H7 (cell line): ENCODE measurements at regions not wholly inside any gene's neighbourhood (a gene's known extent, or its start where the extent isn't known, plus 50 kb on each side); places are given as distances from the start of the nearest gene placed in this dataset.

Source experiments
- DNase-seq: peaks from one replicate; pipeline ENCODE4 v3.0.0; 2012
- H3K27me3 ChIP-seq: 2 replicates; pipeline ENCODE4 v1.6.0; 2011; ENCODE audit warnings: mild to moderate bottlenecking, low read length; ENCODE audit not compliant: control insufficient read depth, insufficient read depth
- H3K36me3 ChIP-seq: replicated peaks from 2 replicates; pipeline ENCODE4 v1.5.1; 2011; ENCODE audit warnings: low read length; ENCODE audit not compliant: control insufficient read depth, insufficient read depth
- H3K4me3 ChIP-seq: 2 replicates; pipeline ENCODE4 v1.5.1; 2011; ENCODE audit warnings: low read depth, mild to moderate bottlenecking, control low read depth, low read length, moderate library complexity; ENCODE audit not compliant: insufficient read depth

DNA sequence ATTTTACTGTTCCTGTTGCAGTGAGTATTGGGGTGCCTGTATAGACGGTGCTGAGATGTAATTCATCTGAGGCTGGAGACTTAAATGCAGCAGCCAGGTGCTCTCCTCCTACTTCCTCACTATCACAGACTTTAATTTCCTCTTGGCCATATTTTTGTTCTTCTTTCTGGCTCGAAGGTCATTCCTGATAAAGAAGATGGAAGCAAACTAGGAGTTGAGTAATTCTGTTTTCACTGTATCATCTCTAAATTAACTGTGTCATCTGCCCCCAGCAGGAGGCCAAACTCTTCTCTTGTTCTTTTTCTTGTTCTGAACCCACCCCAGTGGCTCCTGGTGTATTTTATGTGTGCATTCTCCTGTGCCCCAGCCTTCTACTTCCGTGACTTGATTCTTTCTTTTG is 141.7 kb upstream of the ARHGAP5 start:
- no peak overlapping the region for H3K4me3 ChIP-seq
- no peak for DNase-seq
- H3K27me3 ChIP-seq = no peaks in the 10 kb centered on the region; the same call in none of the 2 replicates
- H3K36me3 ChIP-seq = no peaks in the 10 kb centered on the region

DNA sequence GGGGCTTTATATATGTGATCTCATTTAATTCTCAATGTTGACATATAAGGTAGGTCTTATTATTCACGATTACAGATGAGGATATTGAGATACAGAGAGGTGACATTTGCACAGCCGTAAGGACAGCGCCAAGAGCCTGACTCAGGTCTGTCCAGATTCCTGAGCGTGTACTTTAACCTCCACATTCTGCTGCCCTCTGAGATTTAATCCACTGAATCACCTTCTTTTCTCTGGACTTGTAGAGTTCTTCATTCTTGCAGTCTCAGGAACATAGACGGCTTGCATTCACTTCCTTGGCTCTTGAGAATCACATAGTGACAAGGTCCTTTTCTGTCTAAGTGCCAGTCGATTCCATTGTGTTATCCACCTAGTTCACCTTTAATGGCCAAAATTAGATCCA is 141.0 kb upstream of the ARHGAP5 start:
- Histone ChIP-seq H3K4me3 (no peak overlapping the region), H3K36me3 (no peaks in the 10 kb centered on the region), H3K27me3 (no peaks in the 10 kb centered on the region; the same call in none of the 2 replicates)
- DNase-seq = no peak

DNA sequence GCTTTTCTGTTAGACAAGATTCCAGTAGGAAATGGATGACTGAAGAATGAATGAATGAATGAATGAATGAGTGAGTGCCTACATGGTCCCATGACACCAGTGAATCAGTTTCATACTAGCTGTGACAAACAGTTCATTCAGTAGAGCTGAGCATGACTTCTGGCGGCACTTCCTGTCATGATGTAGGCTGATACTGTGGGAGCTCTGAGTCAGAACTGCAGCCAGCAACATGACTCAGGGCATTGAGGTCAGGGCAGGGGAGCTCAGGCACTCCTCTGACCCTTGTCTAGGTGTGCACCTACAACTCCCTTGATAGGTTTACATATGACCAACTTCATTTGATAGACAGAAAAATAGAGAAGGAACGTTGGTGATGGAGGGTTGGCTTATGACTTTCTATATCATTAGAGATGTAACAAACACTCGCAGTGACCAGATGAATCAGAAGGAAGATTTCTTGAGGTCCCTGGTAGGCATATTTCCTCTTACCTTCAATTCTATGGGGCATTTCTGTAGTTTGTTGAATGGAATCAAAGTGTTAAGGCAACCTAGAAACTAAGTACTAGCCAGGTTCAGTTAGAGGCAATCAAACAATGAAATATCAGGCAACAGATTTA is 139.3 kb upstream of the ARHGAP5 start:
- Histone ChIP-seq H3K27me3 (no peaks in the 10 kb centered on the region; the same call in none of the 2 replicates), H3K36me3 (no peaks in the 10 kb centered on the region), H3K4me3 (no peak overlapping the region)
- no peak for DNase-seq

DNA sequence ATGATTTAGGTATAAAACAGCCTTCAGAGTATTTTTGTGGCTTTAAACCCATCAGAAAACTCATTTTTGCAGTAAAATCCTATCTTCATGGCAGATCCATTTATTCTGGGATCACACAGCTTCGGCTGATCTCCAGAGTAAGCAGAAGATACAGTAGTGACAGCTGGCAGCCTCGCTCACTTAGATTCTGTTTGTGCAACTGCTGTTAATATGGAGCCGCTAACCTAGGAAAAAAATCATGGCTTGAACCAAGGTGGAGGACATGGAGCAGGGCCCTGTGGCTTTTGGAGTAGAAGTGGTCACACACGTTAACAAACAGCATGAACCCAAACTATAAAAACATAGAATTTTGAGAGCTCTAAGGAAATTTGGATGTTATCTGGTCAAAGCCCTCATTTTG is 137.2 kb upstream of the ARHGAP5 start:
- no peak overlapping the region for H3K4me3 ChIP-seq
- no peaks in the 10 kb centered on the region for H3K36me3 ChIP-seq
- H3K27me3 ChIP-seq = no peaks in the 10 kb centered on the region; the same call in none of the 2 replicates
- DNase-seq = no peak

DNA sequence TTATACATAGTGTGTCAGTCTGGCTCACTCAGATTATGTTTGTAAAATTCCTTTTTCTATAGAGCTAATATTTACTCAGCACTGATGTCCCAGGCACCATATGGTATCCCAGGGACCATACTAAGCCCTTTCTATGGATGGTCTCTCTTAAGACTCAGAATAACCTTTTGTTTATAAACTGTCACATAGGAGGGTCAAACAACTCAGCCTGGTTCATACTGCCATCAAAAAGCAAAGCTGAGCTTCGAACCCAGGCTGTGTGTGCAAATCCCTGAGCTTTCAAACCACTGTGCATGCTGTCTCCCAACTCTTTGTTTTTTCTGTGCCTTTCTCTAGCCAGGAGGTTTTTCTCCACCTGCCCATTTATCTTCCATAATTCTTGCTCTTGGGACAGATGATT is 135.6 kb upstream of the ARHGAP5 start:
- Histone ChIP-seq H3K36me3 (no peaks in the 10 kb centered on the region), H3K4me3 (no peak overlapping the region), H3K27me3 (no peaks in the 10 kb centered on the region)
- DNase-seq = no peak

DNA sequence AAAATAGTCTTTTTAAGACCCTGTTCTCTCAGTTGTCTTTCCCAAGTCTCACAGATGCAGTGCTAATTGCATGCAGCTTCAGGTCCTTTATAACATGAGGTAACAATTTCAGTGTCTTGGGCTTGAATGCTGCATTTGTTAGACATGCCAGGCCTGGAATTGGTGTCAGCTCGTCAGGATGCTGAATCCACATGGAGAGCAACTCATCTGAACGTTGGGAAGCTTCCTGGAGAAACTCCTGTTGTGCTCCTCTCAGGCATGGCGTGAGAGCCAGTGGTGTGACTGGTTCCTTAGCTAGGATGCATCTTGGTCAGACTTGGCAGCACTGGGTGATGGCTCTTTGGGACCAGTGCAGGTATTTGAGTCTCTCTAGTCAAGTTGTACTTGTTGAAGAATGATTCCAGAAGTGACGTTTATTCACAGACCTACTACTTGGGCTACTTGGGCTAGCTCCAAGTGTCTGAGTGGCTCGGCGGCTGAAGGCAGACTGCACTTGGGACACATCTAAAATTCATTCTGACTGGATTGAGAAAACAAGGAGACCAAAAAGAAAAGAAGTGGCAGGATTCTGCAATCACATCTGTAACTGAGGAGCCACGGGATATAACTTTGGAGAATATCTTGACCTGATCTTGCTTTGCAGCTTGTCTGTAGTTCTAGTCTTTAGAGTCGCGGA is 134.8 kb upstream of the ARHGAP5 start:
- no peak for DNase-seq
- H3K36me3 ChIP-seq = no peaks in the 10 kb centered on the region
- no peaks in the 10 kb centered on the region for H3K27me3 ChIP-seq
- no peak overlapping the region for H3K4me3 ChIP-seq

DNA sequence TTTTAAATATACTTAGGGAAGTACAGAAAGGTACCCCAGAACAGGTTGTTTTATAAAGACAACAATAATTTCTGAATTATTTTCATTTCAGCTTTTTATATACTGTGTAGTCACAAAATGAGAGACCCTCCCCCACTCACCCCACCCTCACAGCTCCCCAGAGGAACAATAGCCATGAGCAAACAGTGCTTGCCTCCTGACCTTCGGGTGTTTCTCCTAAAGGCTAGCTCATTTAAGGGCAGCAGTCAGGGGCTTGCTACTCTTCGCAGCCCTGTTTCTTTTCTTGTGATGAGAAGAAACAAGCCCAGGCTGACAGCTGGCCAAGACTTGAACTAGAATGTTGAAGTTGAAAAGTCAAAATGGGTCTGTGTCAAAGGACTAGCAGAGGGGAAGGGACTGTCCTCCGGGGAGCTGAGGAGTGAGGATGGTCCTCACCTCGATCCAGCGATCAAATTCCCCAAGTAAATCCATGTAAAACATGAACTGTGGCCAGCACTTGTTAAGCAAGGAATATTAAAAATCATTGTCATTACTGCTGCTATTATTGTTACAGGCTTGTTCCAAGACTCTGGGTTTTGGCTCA is 133.8 kb upstream of the ARHGAP5 start:
- H3K27me3 ChIP-seq = no peaks in the 10 kb centered on the region
- no peak for DNase-seq
- no peak overlapping the region for H3K4me3 ChIP-seq
- H3K36me3 ChIP-seq = no peaks in the 10 kb centered on the region

DNA sequence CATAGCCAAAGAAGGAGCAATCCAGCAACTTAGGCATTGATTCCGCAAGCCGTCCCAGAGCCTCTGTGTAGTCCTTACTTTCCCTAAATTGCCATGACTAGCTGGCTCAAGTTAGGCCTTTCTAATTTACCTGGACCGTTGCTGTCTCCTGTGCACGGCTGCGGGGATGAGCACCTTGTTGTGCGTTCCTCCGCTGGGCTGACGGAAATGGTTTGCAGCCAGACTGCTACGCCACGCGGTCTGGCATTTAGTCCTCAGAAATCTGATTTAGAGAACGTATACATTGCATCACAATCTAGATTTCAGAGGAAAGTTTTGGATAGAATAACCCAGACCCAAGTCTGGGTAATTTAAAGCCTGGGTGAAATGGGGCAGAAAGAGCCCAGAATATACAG is 133.2 kb upstream of the ARHGAP5 start:
- no peak for DNase-seq
- H3K27me3 ChIP-seq = no peaks in the 10 kb centered on the region
- H3K4me3 ChIP-seq = no peak overlapping the region
- no peaks in the 10 kb centered on the region for H3K36me3 ChIP-seq

DNA sequence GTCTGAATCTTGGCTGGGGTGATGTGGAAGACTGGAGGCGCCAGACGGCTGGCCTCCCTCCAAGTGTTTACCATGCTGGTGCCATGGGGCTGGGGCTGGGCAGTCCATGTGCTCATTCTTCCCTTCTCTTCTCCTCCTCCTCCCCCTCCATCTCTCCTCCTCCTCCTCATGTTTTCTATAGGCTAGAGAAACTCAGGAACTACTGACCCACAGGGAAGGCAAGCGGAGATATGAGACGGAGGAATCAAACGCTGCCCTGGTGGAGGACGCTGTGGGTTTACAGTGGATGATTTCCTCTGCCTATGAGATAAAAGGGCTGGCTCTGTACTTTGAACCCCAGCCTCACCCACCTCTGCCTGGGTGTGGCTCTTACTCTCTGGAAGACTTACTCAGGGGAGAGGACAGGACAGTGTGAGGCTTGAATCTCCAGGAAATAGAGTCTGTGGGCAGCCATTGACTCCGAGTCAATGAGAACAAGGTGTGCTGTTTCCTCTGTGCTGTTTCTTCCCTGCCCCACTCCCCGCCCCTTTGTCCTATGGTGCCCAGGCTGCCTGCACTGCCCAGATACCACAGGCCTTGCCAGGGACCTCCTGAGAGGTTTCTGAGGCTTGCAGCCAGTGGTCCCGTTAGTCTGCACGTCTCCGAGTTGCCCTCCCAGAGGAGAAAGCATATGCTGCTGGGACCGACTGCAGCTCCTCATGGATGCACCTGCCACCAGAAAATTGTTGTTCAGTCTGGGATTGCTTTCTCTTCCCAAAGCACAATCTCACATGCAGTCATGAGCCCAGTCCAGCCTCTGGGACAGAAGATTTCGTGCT is 132.6 kb upstream of the ARHGAP5 start:
- no peak overlapping the region for H3K4me3 ChIP-seq
- no peaks in the 10 kb centered on the region for H3K36me3 ChIP-seq
- H3K27me3 ChIP-seq = no peaks in the 10 kb centered on the region
- DNase-seq = no peak

DNA sequence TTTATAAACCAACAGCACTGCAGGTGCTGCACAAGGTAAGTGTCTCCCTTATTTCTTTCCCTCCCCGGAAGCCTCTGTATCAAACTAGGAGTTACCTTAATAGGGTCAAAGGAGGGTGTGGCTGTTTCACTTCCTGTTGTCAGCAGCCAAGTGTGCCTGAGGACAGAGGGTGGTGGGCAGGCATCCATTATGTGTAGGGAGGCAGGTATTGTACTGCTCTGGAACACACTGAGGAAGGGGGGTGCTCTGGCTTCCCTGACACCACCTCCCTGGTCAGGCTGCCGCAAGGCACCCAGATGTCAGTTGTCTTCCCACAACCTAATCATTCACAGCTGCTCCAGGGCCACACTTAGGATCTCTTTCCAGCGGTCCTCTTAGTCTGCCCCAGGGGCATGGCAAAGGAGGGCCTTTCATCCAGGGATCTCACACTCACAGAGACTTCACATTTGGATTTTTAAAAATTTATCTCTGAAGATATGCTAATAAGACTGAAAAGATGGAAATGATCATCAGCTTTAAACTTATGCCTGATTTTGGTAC is 132.0 kb upstream of the ARHGAP5 start:
- H3K27me3 ChIP-seq = no peaks in the 10 kb centered on the region
- H3K36me3 ChIP-seq = no peaks in the 10 kb centered on the region
- no peak for DNase-seq
- H3K4me3 ChIP-seq = no peak overlapping the region

DNA sequence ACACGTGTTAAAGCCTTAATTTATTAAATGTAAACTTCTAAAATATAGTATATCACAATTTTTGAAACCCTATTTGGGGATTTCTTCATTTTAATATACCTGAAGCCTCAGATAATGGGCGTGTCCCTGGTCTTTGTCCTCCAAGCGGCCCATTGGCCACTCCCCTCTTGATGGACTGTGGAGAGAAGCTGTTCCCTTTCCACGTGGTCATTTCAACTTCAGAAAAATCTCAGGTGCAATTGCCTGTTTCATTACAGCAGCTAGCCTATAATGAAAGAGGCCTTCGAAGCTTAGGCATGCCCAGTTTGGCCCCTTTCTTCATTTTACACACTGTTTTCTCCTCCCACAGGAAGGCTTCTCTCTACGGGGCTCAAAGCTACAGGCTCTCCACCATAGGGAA is 131.4 kb upstream of the ARHGAP5 start:
- no peaks in the 10 kb centered on the region for H3K36me3 ChIP-seq
- no peak for DNase-seq
- H3K4me3 ChIP-seq = no peak overlapping the region
- H3K27me3 ChIP-seq = no peaks in the 10 kb centered on the region

DNA sequence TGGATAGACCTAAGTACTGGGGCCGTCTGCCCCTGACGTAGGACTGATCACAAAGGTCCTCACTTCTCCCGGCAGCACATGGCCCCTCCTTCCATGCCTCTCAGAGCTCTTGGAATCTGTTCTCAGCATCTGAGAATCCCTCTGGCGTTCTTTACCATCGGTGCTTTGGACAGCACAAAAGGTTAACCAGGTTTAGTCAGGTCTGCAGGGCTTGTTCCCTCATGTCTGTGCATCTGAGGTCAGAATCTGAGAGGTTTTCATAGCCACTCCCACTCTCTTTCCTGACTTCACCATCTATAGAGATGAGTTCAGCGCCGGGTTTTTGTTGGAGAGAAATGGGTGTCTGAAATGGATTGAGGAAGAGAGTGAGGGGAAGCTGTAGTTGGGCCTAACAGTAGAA is 130.0 kb upstream of the ARHGAP5 start:
- no peaks in the 10 kb centered on the region for H3K36me3 ChIP-seq
- DNase-seq = no peak

DNA sequence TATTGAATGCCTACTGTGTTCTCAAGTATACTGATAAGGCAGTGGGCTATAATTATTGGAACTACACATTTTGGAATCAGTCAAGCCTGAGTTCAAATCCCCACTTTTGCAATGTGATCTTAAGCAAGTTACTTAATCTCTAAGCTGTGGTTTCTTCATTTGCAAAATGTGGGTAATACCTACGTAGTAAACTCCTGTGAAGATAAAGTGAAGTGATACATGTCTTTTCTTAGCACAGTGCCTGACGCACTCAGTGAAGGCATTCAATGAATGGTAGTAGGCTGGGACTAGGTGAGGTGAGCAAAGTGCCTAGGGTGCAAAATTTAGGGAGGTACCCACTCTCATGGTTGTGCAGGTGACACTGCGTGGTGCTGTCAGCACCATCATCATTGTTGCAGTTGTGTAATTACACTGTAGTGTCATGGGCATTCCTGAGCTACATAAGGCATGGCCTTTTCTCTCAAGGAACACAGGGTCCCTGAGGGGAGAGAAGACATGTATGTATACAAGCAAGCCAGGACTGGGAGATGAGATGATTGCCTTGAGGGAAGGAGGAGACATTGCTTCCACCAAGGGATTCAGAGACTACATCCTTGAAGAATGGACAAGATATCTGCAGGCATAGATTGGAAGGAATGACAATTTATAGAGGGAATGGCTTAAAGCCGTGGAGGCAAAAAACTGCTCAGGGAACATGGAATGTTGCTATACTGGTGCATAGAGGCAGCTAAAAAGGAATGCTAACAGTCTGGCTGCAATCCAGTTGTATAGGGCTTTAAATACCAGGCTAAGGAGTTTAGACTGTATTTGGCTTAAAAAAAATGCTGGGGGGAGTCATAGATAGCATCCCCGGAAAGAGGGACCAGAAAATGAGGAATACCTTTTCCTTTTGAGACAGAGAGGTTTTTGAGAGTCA is 129.2 kb upstream of the ARHGAP5 start:
- no peak overlapping the region for H3K4me3 ChIP-seq
- DNase-seq = no peak
- H3K36me3 ChIP-seq = no peaks in the 10 kb centered on the region
- H3K27me3 ChIP-seq = no peaks in the 10 kb centered on the region

More for the DNA sequence above, 130.0 kb upstream of the ARHGAP5 start:
- Histone ChIP-seq H3K27me3 (no peaks in the 10 kb centered on the region), H3K4me3 (no peak overlapping the region)

DNA sequence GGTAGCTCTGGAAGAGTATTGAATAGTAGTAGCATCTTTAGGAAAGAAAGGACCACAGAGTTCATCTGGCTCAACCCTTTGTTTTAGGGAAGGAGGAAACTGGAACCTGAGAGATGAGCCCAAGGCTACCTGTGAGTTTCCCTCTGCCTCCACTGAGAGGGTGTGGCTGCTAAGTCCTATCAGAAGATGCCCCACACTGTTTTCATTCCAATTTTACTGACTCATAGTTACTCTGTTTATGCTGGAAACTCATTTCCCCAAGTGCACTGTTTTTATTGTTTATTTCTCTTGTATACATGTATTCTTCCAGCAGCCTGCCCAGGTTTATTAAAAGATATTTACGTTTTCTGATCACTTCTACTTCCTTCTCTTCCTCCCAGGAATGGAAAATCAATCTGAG is 127.4 kb upstream of the ARHGAP5 start:
- no peaks in the 10 kb centered on the region for H3K27me3 ChIP-seq
- no peak for DNase-seq
- no peak overlapping the region for H3K4me3 ChIP-seq
- H3K36me3 ChIP-seq = no peaks in the 10 kb centered on the region
